Activated CD4-positive, alpha-beta T cell treated with anti-CD3 and anti-CD28 coated beads for 36 hours (primary cell): ENCODE measurements at regions not wholly inside any gene's neighbourhood (a gene's known extent, or its start where the extent isn't known, plus 50 kb on each side); places are given as distances from the start of the nearest gene placed in this dataset.
"Not testable (repeated sequence)": the region's sequence is repeated elsewhere in the genome, so short reads cannot be mapped to it uniquely, and the experiment has no call there.

Experiments
- ATAC-seq: fragments of 200-7000 bp; cut with Tn5 transposase; one replicate; pipeline ENCODE4 v1.10.0; 2021; ENCODE audit warnings: mild to moderate bottlenecking, moderate library complexity
- CTCF ChIA-PET: fragments of 350-600 bp; sonication (Branson Sonifier 250); formaldehyde crosslinking; loops from one replicate; lab custom pipeline; 2021; ENCODE audit warnings: antibody characterized with exemption; lab: Charles Lee
- POLR2A ChIA-PET: fragments of 350-600 bp; sonication (Branson Sonifier 250); formaldehyde crosslinking; loops from one replicate; lab custom pipeline; 2021; ENCODE audit warnings: antibody characterized with exemption, inconsistent platforms; lab: Charles Lee
- DNase-seq: peaks from one replicate; pipeline ENCODE4 v3.0.0-alpha.2; 2020
- H3K27ac Mint-ChIP-seq: one replicate; pipeline ENCODE4 v1.8.0; 2021; ENCODE audit warnings: mixed read lengths
- H3K27me3 Mint-ChIP-seq: one replicate; pipeline ENCODE4 v1.8.0; 2021; ENCODE audit warnings: mixed read lengths
- H3K36me3 Mint-ChIP-seq: one replicate; pipeline ENCODE4 v1.8.0; 2021; ENCODE audit warnings: low read depth, mixed read lengths
- H3K4me1 Mint-ChIP-seq: one replicate; pipeline ENCODE4 v1.8.0; 2021; ENCODE audit warnings: mixed read lengths
- H3K4me3 Mint-ChIP-seq: one replicate; pipeline ENCODE4 v1.8.0; 2021; ENCODE audit warnings: mild to moderate bottlenecking, moderate library complexity, mixed read lengths
- H3K9me3 Mint-ChIP-seq: one replicate; pipeline ENCODE4 v1.8.0; 2021; ENCODE audit warnings: low read depth, mixed read lengths
- intact Hi-C, 2 experiments: fragments of 100-400 bp; cut with DNase I in 1 of 2; cut with micrococcal nuclease in 1 of 2; formaldehyde crosslinking; loops; one replicate each; pipeline versions ENCODE4 v1.14.2 to v1.15.1; 2022 to 2024; cut with DNase I, micrococcal nuclease

DNA sequence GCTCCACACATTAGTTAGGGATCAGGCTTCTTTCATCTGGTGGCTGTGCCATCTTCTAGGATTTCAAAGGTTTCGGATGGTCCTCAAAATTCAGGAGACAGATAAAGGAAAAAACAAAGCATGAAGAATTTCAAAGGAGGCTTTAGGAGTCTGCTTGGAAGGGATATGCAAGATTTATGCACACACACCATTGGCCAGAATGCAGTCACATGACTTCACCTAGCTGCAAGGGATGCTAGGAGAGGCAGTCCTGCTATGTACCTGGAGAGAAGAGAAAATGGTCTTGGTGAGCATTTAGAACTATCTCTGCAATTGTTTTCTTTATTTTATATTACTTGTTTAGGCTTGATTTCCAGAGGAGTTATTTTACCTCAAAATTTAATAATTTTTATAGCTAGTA, 174.6 kb downstream of the PCTP start:
- POLR2A ChIA-PET: no interaction called here
- H3K36me3 Mint-ChIP-seq: no peaks in the 10 kb centered on the region
- intact Hi-C loops: no loop called here

DNA sequence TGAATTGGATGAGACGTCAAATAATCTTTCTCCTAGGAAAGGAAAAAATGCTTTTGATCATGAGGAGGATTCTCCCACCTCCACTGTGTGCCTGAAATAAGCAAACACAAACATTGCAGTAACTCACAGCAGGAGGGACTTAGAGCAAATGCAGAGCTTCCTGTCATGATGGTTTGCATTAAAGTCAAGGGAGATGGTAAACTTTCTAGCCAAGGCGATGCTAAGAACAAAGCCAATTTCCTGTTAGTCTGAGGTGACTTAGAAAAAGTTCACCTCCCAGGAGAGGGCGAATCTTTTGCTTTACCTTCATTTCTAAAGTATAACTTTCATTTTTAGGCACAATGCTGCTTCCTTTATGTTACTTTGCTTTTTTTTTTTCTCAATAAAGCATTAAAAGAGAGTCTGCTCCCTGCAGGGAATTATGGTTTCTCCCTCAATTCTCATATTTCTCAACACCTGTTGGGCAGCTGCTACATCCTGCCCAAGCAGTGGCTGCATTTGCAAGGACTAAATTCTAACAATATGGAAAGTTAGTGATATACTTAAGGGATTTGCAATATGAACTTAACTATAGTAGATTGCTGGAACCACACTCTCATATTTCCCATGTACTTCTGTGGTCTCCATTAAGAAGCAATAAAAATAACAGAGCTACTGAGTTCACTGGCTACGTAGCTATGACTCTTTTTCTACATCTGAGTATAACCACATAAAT, 175.6 kb downstream of the PCTP start:
- ChIA-PET POLR2A (no interaction called here), CTCF (interaction anchor here (1.6 kb wide), 1 partner anchor 12 kb away, joined by 4 read pairs; no protein-coding TSS in a partner anchor)
- DNase-seq (no peak), ATAC-seq (peak; percentile 47)
- Mint-ChIP-seq H3K4me1 (peaks cover 11% of the 10 kb centered on the region), H3K9me3 (peaks cover 3% of the 10 kb centered on the region), H3K4me3 (no peak overlapping the region), H3K27me3 (no peaks in the 10 kb centered on the region), H3K36me3 (no peaks in the 10 kb centered on the region), H3K27ac (peak overlapping the region; percentile 12)
- intact Hi-C loops: no loop called here

More for the DNA sequence above, 174.6 kb downstream of the PCTP start:
- CTCF ChIA-PET: interaction anchor here (1.6 kb wide), 1 partner anchor 13 kb away, joined by 4 read pairs; no protein-coding TSS in a partner anchor
- Mint-ChIP-seq H3K4me1 (peaks cover 11% of the 10 kb centered on the region), H3K27ac (no peak overlapping the region), H3K4me3 (no peak overlapping the region), H3K27me3 (no peaks in the 10 kb centered on the region), H3K9me3 (peaks cover 3% of the 10 kb centered on the region)
- ATAC-seq (no peak), DNase-seq (no peak)

DNA sequence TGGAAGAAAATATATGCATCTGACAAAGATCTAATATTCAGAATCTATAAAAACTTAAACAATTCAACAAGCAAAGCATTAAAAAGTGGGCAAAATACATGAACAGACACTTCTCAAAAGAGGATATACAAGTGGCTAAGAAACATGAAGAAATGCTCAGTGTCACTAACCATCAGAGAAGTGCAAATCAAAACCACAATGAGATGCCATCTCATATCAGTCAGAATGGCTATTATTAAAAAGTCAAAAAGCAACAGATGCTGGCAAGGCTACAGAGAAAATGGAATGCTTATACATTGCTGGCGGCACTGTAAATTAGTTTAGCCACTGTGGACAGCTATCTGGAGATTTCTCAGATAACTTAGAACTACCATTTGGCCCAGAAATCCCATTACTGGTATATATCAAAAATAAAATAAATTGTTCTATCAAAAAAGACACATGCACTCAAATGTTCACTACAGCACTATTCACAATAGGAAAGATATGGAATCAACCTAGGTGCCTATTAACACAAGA, 179.5 kb downstream of the PCTP start:
- no peaks in the 10 kb centered on the region for H3K36me3 Mint-ChIP-seq
- peaks cover 3% of the 10 kb centered on the region for H3K27me3 Mint-ChIP-seq
- POLR2A ChIA-PET: no interaction called here
- H3K4me3 Mint-ChIP-seq: no peak overlapping the region
- no peak for ATAC-seq
- no peak for DNase-seq
- no peak overlapping the region for H3K27ac Mint-ChIP-seq
- H3K9me3 Mint-ChIP-seq: peaks cover 2% of the 10 kb centered on the region
- CTCF ChIA-PET: no interaction called here
- intact Hi-C loops: no loop called here
- peaks cover 11% of the 10 kb centered on the region for H3K4me1 Mint-ChIP-seq

DNA sequence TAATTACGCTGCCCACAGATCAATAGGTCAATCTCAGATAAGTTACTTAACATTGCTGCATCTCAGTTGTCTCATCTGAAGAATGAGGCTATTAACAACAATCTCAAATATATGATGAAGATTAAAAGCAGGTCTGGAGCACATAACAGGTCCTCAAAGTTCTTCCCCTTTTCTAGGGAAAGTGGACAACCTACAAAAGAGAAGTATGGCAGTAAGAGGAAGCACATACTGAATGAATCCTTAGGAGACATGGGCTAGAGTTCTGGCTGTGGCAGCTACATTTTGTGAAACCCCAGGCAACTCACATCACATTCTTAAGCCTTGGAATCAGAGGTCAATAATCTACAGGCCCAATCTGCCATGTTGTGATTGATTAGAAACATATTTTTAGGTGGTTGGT, 180.6 kb downstream of the PCTP start:
- intact Hi-C loops: no loop called here
- ATAC-seq: no peak
- Mint-ChIP-seq H3K9me3 (no peaks in the 10 kb centered on the region), H3K36me3 (no peaks in the 10 kb centered on the region), H3K4me1 (peaks cover 6% of the 10 kb centered on the region), H3K27ac (no peak overlapping the region), H3K4me3 (no peak overlapping the region), H3K27me3 (peaks cover 7% of the 10 kb centered on the region)
- POLR2A ChIA-PET: no interaction called here
- CTCF ChIA-PET: no interaction called here
- DNase-seq: no peak

DNA sequence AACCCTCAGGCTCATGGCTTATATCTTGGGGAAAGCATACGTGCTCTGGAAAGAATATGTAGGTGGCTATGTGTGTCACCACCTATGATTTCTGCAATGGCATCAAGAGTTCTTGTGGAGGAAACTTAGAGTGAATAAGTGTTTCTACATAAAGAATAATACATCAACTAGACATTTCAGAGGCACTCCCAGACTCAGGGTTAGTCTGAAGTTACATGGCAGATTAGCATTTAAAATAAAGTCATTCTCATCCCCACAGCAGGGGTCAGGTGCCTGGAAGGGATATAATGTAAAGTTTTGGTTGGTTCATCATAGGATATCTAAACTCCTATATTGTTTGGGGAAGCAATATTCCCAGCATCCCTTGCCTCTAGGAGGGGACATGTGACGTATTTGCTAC, 182.1 kb downstream of the PCTP start:
- Mint-ChIP-seq H3K4me1 (peaks cover 4% of the 10 kb centered on the region), H3K27ac (no peak overlapping the region), H3K27me3 (peaks cover 10% of the 10 kb centered on the region), H3K9me3 (no peaks in the 10 kb centered on the region), H3K36me3 (no peaks in the 10 kb centered on the region), H3K4me3 (no peak overlapping the region)
- DNase-seq (no peak), ATAC-seq (no peak)
- POLR2A ChIA-PET: no interaction called here
- CTCF ChIA-PET: no interaction called here
- intact Hi-C loops: no loop called here

DNA sequence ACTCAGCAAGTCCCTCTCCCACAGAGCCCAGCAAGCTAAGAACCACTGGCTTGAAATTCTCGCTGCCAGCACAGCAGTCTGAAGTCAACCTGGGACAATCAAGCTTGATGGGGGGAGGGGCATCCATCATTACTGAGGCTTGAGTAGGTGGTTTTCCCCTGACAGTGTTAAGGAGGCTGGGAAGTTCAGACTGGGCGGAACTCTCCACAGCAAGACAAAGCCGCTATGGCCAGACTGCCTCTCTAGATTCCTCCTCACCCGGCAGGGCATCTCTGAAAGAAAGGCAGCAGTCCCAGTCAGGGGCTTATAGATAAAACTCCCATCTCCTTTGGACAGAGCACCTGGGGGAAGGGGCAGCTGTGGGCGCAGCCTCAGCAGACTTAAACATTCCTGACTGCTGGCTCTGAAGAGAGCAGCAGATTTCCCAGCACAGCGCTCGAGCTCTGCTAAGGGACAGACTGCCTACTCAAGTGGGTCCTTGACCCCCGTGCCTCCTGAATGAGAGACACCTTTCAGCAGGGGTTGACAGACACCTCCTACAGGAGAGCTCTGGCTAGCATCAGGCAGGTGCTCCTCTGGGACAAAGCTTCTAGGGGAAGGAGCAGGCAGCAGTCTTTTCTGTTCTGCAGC, 188.4 kb downstream of the PCTP start:
- ATAC-seq, POLR2A ChIA-PET, H3K27ac Mint-ChIP-seq, intact Hi-C loops, H3K4me3 Mint-ChIP-seq, H3K36me3 Mint-ChIP-seq, H3K9me3 Mint-ChIP-seq, H3K4me1 Mint-ChIP-seq, DNase-seq: not testable (repeated sequence)
- CTCF ChIA-PET: interaction anchor here (0.8 kb wide), 1 partner anchor 14 kb away, joined by 4 read pairs; no protein-coding TSS in a partner anchor
- H3K27me3 Mint-ChIP-seq: peaks cover 12% of the 10 kb centered on the region

DNA sequence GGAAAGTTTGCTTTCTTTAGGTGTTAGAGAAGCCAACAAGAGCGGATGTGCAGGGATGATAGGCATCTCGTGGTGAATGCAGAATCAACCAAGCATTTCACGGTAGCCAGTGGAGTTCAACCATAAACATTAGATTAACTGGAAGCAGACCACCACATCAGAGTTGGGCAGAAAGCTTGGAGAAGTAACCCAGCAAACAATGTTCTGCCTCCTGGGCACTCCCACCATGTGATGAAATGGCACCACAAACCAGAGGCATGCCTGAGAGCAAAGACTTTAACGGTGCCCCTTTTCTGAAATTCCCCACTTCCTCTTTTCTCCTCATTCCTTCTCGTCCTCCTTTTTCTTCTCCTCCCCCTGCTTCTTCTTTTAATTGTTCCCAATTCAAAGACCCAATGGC, 193.5 kb upstream of the ANKFN1 start:
- no peaks in the 10 kb centered on the region for H3K36me3 Mint-ChIP-seq
- no peaks in the 10 kb centered on the region for H3K4me1 Mint-ChIP-seq
- ChIA-PET POLR2A (no interaction called here), CTCF (no interaction called here)
- H3K9me3 Mint-ChIP-seq: no peaks in the 10 kb centered on the region
- ATAC-seq (no peak), DNase-seq (no peak)
- H3K4me3 Mint-ChIP-seq: no peak overlapping the region
- H3K27ac Mint-ChIP-seq: no peak overlapping the region
- peaks cover 4% of the 10 kb centered on the region for H3K27me3 Mint-ChIP-seq
- intact Hi-C loops: loop anchor here in 1 of 2 experiments (10.0 kb wide), 1 partner anchor 305 kb away; no protein-coding TSS in a partner anchor

DNA sequence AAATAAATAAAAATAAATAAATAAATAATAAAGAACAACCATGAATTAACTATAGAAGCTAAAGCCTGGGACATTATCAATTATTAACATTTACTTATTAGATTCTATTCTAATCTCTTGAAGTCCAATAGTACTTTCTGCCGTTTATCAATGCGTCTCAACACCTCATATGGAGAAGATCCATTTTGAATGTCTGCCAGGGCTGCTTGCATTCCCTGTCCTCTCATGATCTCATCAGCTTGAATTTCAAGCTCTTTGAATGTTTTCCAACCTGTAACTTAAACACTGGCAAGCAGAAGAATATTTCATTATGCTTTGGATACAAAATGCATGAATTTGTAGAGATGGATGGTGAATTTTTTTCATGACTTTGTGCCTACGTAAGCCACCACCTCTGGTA, 191.9 kb upstream of the ANKFN1 start:
- intact Hi-C loops: no loop called here
- ChIA-PET CTCF (no interaction called here), POLR2A (no interaction called here)
- H3K4me3 Mint-ChIP-seq: no peak overlapping the region
- DNase-seq (no peak), ATAC-seq (no peak)
- no peaks in the 10 kb centered on the region for H3K36me3 Mint-ChIP-seq
- H3K9me3 Mint-ChIP-seq: no peaks in the 10 kb centered on the region
- H3K27me3 Mint-ChIP-seq: peaks cover 4% of the 10 kb centered on the region
- no peak overlapping the region for H3K27ac Mint-ChIP-seq
- no peaks in the 10 kb centered on the region for H3K4me1 Mint-ChIP-seq

DNA sequence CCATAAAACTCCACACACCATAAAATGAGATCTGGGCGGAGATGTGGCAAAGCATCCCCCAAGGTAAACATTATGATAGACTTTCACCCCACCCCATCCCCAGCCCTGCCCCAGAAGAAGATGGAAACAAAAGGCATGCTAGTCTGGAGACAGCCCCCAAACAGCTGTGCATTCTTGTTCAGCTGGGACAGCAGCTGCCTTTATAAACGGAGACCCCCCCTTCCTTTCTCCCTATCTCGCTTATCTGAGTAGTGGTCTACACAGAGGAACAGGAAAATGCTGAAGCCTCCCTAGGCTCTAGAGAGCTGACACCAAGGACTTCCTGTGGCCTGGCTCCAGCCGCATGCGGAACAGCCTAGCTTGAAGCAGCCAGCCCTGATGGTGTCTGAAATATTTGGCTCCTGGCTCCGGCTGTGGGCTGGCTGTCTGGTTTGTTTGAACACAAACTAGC, 190.3 kb upstream of the ANKFN1 start:
- intact Hi-C loops: no loop called here
- CTCF ChIA-PET: interaction anchor here (1.6 kb wide), 1 partner anchor 26 kb away, joined by 3 read pairs; no protein-coding TSS in a partner anchor
- no peaks in the 10 kb centered on the region for H3K4me1 Mint-ChIP-seq

DNA sequence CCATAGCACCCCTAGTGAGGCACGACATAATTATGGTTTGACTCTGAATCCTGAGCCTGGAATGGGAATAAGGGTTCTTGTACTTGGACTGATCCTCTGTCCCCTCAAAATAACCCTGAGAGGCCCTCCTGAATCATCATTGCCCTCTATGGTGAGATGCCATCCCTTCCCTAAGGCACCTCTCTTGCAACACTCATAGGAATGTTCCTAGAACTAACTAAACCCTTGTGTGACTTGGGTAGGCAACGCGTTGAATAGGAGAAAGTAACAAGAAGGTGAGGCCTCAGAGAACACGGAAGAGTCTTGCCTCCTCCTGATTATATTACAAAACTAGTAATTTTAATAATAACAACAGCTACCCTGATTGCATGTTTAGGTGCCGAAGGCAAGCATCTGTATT, 189.1 kb upstream of the ANKFN1 start:
- POLR2A ChIA-PET: no interaction called here
- DNase-seq: no peak

More for the DNA sequence above, 190.3 kb upstream of the ANKFN1 start:
- no peak overlapping the region for H3K27ac Mint-ChIP-seq
- DNase-seq: no peak
- no peak overlapping the region for H3K4me3 Mint-ChIP-seq
- H3K36me3 Mint-ChIP-seq: no peaks in the 10 kb centered on the region
- H3K27me3 Mint-ChIP-seq: peaks cover 2% of the 10 kb centered on the region
- POLR2A ChIA-PET: no interaction called here
- no peaks in the 10 kb centered on the region for H3K9me3 Mint-ChIP-seq
- ATAC-seq: no peak

DNA sequence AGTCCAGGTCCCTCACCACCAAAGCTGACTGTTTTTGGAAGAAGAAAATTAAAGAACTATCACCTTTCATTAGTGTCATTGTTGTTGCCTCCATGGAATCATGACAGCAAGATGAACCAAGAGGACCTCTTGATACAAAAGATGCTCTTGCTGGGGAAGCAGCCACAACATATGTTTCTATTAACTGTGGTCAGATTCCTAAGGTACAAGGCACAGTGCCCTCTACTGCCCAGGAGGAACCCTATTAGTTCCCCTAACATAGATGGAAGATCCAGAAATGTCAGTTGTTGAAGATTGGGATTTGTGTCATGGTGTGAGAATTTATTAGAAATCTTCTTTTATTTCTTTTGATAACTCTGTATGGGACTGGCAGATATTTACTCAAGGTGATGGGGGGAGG, 188.2 kb upstream of the ANKFN1 start:
- intact Hi-C loops: no loop called here
- ChIA-PET POLR2A (no interaction called here), CTCF (no interaction called here)
- H3K4me1 Mint-ChIP-seq: no peaks in the 10 kb centered on the region
- no peaks in the 10 kb centered on the region for H3K36me3 Mint-ChIP-seq
- no peak overlapping the region for H3K4me3 Mint-ChIP-seq
- no peak overlapping the region for H3K27ac Mint-ChIP-seq
- H3K27me3 Mint-ChIP-seq: no peaks in the 10 kb centered on the region
- H3K9me3 Mint-ChIP-seq: no peaks in the 10 kb centered on the region
- ATAC-seq (no peak), DNase-seq (no peak)

More for the DNA sequence above, 189.1 kb upstream of the ANKFN1 start:
- Mint-ChIP-seq H3K36me3 (no peaks in the 10 kb centered on the region), H3K27ac (no peak overlapping the region), H3K4me3 (no peak overlapping the region), H3K27me3 (no peaks in the 10 kb centered on the region), H3K4me1 (no peaks in the 10 kb centered on the region), H3K9me3 (no peaks in the 10 kb centered on the region)
- ATAC-seq: no peak
- CTCF ChIA-PET: interaction anchor here (1.6 kb wide), 1 partner anchor 25 kb away, joined by 3 read pairs; no protein-coding TSS in a partner anchor
- intact Hi-C loops: no loop called here
